NCI-H1105 (cell line): ENCODE measurements at regions not wholly inside any gene's neighbourhood (a gene's known extent, or its start where the extent isn't known, plus 50 kb on each side); places are given as distances from the start of the nearest gene placed in this dataset.

Experiments used
- DNase-seq: peaks from one replicate; lab custom pipeline; 2025; lab: John Stamatoyannopoulos, UW

DNA sequence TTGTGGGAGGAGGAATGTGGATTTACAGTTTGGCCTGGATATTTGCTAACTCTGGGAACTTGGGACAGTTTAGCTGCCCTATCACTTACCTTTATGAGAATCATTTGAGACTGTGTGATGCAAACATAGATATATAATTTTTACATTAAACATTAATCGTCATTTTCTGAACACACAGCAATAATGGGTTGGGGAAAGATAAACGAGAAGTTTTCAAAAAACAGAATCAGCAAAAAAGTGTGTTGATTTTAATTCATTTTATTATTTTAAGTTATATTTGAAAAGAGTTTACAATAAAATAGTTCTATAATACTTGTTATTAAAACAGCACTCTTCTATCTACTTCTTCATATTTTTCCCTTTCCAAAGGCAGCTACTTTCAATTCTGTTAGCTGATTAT lies 813.3 kb downstream of the SLC4A3 start:
- DNase-seq = no peak

DNA sequence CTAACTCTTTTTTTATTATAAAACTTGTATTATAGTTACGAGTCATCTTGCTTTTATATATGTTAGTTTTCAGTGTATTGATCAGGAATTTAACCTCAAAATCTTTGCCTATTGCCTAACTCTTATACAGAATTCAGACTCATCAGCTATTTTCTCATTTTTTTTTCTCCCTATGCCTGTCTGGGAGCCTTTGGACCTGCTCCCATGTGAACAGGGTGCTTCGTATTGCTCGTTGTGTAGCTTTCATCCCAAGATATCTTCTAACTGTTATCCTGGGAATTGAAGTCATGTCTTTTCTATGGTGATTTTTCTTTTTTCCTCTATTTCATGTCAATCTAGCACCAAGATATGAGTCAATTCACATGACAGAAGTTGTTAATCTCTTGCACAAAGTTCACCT lies 814.0 kb downstream of the SLC4A3 start:
- no peak for DNase-seq

DNA sequence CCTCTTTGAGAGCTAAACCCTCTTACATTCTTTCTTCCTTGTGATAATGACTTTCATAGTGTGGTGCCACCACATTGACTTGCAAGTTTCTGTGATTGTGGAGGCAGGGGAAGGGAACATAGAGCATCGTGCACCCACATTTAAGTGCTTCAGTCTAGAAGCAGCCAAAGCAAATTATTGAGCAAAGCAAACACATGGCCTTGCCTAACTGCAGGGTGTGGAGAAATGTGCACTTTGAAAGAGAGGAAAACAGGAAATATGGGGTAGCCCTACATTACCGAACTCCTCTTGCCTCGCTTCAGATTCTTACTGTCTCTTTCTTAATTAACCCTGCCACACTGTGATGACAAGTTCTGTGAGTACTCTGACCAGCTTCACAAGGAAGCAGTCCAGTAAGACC lies 814.6 kb downstream of the SLC4A3 start:
- DNase-seq = no peak

DNA sequence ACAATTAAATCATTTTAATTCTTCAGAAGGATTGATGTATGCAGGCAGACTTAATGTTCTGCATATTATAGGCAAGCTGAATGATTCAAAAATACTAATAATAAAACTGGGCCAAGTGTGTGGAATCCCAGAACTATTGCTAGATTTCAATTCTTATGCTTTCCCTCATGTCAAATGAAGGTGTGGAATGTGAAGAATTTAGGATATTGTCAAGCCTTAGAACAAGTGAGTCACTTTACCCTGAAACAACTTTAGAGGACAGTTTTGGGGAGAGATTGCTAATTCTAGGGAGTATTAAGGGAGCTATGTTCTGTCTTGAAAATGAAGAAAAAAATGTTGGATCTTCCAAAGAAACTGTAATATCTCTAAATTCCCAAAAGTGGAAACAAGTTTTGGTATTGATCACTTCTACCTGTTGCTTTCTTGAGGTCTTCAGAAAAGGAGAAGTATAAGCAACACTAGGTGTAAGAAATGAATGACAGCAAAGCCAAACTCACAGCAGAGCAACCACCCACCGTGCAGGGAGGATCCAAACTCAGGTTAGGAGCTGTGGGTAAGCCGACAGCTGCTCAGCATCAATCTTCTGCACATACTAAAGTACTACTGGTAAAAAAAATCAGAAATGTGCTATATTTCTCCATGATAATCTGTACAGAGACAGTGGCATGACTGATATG lies 818.1 kb downstream of the SLC4A3 start:
- DNase-seq = no peak

- no peak for DNase-seq
Measured at GRCh38 chr2:220446106-220446712, 818.8 kb downstream of the SLC4A3 start.

GRCh38 chr2:220450846-220451245 lies 823.4 kb downstream of the SLC4A3 start:
- DNase-seq = no peak

- DNase-seq = peak; percentile 22
Measured at GRCh38 chr2:220451438-220451837, 824.0 kb downstream of the SLC4A3 start.

DNA sequence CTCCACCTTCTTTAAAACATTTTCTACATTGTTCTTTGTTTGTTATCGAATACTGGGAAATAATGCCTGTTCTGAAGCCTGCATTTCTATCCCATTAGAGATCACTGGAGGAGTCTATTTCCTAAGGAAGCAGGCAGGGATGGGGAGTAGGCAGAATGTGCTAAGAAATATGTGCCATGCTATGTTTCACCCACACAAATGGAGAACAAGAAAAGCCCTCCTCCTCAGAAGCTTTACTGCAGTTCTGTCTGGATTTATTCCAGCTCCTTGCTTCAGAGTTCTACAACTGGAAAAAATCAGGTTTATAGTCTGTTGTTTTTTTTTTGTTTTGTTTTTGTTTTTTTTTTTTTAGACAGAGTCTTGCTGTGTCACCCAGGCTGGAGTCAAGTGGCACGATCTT lies 825.1 kb downstream of the SLC4A3 start:
- no peak for DNase-seq

DNA sequence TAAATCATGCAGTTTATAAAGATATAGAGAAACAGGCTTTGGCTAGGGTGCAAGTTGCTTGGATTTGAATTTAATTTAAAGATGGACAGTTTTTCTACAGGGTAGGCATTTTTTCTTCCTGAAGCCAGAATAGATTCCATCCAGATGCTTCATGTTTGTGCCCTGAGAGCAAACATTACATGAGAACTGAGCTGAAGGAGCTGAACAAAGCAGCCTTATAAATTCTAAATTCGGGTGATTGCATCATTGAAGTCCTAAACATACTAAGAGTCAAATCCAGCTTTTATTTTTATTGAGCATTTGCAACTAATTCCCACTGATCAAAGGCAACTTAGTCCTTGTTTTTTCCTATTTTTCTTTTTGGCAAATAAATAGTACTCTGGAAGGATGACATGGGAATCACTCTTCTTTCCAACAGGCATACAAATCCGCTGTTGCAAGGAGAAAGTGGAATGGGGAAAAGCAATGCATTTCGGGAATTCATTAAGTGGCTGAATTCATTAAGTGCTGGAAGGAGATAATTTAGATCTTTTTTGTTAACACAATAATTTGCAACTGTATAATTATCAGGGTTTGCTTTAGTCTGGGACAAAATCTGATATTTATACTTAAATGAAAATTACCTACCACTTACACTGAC lies 828.0 kb downstream of the SLC4A3 start:
- no peak for DNase-seq

- DNase-seq = no peak
Measured at GRCh38 chr2:220458051-220458450, 830.6 kb downstream of the SLC4A3 start.

- DNase-seq = no peak
Measured at GRCh38 chr2:220460257-220460985, 833.0 kb downstream of the SLC4A3 start.

DNA sequence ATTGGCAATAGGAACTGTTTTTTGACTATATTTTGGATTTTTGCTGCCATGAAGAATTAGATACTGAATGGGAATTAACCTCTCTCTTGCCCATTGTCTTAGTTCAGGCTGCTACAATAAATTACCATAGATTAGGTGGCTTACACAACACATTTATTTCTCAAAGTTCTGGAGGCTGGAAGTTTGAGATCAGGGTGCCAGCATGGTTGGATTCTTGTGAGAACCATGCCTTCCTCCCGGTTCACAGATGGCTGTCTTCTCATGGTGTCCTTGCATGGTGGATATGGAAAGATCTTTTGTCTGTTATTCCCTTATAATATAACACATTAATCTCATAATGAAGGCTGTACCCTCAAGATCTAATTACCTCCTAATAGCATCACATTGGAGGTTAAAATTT lies 836.4 kb downstream of the SLC4A3 start:
- no peak for DNase-seq

GRCh38 chr2:220465700-220466099 lies 838.3 kb downstream of the SLC4A3 start:
- no peak for DNase-seq

- no peak for DNase-seq
Measured at GRCh38 chr2:220466251-220466691, 838.8 kb downstream of the SLC4A3 start.

GRCh38 chr2:220469201-220469600 lies 841.8 kb downstream of the SLC4A3 start:
- no peak for DNase-seq

DNA sequence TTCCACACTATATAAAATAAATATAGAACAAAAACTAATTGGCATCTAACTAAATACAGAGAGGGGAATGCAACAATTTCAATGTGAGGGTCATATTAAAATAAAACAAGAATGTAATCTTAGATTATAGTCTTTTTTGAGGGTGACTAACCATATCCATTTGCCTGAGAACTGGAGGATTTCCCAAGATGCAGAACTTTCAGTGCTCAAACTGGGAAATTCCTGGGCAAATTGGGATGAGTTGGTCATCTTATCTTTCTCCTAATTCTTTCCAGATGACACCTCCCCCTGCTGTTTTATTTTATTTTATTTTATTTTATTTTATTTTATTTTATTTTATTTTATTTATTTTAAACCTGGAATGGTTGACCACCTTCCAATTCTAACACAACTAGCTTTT lies 846.2 kb downstream of the SLC4A3 start:
- no peak for DNase-seq

- no peak for DNase-seq
Measured at GRCh38 chr2:220476877-220477276, 849.4 kb downstream of the SLC4A3 start.

DNA sequence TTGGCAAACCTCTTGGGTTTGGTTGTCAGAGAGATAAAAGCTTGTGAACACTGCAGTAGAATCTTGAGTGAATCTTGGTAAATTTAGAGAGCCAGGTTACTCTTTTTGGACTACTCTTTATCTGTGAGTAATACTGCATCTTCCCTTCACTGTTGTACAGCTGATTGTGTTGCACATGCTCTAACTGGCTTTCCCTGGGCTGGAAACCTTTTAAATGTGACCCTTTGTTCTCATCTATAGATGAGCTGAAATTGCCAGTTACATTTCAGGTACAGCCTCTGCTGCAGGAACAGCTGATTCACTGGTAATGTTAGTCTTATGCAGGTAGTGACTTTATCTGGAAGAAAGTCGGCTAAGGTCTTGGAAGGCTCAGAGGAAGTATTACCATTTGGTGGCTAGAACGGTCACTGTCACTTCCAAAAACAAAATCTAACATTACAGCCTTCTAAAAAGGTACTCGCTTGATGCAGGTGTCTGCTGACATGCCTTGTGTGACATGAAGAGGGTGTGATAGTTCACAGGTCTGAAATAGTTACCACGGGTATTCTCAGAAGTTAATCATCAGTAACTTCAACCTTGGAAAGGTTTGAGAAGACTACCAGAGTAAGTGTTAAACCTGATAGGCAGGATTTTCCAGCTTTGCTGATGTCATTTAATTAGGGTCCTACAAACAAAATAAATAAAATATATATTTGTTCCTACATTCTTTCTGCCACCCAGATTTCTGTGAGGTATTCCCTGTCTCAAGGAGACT lies 851.1 kb downstream of the SLC4A3 start:
- DNase-seq = no peak

- DNase-seq = no peak
Measured at GRCh38 chr2:220482716-220483115, 855.3 kb downstream of the SLC4A3 start.

DNA sequence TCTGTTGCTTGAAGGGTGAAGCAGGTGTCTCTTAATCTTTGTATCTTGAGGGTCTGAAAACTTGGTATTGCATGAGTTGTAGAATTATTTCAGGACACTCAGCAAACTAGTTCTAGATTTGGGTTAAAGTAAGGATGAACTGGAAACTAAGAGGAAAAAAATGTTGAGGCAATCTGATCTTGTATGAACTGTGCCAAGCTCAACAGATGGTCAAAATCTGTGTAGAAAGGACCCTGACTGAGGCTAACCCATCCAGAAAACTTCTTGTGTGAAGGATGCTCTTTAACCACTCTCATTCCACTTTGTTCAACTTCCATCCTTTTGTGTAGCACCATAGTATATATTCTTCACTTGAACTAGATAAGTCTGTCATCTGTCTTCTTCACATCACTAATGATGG lies 861.7 kb downstream of the SLC4A3 start:
- DNase-seq = no peak

DNA sequence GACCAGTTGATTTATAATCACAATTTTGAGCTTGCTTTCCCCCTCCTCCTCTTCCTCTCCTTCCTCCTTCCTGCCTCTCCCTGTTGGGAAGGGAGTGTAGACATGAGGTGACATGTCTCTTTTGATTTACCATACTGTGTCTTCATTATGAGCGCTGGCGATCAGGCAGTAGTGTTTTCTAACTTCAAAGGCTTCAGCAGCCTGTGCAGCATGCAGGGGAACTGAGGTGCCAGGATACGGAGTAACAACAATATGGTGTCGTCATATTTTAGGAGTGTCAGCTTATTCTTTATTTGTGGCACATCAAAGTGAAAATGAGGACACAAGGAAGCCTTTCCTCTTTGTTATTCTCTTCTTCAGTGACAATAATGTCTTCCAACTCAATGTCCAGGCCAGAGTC lies 864.2 kb downstream of the SLC4A3 start:
- DNase-seq = no peak

GRCh38 chr2:220493871-220494525 lies 866.6 kb downstream of the SLC4A3 start:
- DNase-seq = no peak
